Activated CD4-positive, alpha-beta T cell treated with anti-CD3 and anti-CD28 coated beads, Interleukin-2, amount 50 U/mL, for 1 hour (primary cell): ENCODE measurements at regions not wholly inside any gene's neighbourhood (a gene's known extent, or its start where the extent isn't known, plus 50 kb on each side); places are given as distances from the start of the nearest gene placed in this dataset.
"Not testable (repeated sequence)": the region's sequence is repeated elsewhere in the genome, so short reads cannot be mapped to it uniquely, and the experiment has no call there.

Source experiments
- DNase-seq: peaks from one replicate; pipeline ENCODE4 v3.0.0-alpha.2; 2020

DNA sequence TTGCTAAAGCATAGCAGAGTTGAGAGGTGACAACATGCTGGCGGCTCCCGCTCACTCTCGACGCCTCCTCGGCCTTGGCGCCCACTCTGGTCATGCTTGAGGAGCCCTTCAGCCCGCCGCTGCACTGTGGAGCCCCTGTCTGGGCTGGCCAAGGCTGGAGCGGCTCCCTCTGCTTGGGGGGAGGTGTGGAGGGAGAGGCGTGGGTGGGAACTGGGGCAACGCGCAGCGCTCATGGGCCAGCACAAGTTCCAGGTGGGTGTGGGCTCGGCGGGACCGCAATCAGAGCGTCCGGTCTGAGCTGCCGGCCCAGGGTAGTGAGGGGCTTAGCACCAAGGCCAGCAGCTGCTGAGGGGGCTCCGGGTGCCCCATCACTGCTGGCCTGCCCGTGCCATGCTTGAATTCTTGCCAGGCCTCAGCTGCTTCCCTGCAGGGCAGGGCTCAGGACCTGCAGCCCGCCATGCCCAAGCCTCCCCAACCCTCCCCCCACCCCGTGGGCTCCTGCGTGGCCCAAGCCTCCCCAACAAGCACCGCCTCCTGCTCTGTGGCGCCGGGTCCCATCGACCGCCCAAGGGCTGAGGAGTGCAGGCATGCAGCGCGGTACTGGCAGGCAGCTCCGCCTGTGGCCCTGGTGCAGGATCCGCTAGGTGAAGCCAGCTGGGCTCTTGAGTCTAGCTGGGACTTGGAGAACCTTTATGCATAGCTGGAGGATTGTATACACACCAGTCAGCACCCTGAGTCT is 2052.8 kb upstream of the CELF4 start:
- no peak for DNase-seq

DNA sequence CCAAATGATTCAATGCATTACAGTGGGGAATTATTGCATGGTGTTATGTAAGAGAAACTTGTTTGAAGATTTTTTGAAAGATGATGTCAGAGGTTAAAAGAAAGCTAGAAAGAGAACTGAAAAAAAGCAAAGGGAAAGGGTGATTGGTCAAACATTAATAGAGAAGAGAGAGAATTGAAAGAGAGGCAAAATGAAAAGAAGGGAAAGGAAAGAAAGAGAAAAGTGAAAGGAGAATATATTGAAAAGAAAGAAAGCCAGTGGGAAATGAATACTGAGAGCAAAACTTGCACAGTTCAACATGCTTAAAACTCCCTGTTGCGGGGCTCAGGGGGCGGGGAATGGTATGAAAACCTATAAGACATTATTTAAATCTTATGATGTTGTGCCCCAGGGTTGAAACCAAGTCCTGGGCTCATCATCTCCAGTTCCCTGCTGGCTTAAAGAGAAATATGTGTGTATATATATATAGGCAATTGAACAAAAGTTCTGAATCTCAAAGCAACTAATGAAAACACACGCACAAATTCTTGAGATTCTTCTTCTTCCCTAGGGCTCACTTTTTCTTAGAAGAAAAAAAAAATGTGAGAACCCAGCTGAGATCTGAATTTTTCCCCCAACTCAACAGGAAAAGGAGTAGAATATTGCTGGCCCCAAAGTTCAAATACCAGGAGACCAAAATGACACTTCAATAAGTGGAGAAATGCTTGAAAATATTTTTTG is 2045.9 kb upstream of the CELF4 start:
- no peak for DNase-seq

DNA sequence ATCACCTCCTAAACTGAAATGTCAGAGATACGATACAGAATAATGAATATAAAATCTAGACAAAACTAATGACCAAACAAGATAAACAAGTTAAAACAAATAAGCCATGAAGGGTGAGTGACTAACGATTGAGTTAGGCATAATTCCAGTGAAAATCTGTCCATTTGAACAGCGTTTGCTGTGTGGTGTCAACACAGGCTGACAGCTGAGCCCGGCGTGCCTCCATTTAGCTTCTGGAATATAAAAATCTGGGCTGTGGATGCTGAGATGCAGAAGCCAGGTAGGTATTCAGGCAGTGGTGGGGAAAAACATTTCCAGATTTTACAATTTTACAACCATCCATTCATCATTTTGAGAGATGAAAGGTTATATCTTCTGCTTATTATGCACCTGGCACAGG is 2041.4 kb upstream of the CELF4 start:
- no peak for DNase-seq

DNA sequence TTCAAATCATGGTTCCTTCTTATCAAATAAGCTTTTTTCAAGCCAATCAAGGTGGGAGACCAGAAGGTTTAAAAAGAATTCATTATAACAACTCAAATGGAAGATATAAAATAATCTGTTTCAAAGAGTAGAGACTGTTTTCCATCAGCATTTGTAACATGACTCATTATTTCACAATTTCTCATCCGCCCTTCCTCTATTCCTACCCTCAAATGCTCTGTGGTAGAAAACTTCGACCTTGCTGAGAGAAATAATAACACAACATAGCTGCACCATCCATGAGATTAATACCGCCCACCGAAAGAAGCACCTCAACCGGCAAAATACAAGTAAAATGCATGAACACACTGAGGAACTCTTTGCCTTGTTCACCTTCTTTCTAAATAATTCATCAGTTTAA is 2039.2 kb upstream of the CELF4 start:
- DNase-seq, result no peak

DNA sequence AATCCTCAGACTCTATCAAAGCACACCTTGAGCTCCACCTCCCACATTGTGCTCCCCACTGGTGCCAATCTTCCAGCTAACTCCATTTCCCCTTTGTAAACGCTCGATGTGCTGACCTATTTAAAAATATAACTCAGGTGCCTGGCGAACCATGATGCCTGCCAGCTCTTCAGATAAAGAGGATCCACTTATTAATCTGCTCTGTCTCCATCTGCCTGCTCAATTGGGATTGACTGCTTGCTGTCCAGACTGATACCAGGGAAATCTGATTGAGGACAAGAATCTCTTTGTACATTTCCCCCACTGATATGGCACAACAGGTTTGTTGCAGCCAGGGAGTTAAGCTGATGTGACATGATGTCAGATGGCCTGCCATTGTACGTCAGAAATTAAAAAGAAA is 2036.5 kb upstream of the CELF4 start:
- DNase-seq, result no peak

DNA sequence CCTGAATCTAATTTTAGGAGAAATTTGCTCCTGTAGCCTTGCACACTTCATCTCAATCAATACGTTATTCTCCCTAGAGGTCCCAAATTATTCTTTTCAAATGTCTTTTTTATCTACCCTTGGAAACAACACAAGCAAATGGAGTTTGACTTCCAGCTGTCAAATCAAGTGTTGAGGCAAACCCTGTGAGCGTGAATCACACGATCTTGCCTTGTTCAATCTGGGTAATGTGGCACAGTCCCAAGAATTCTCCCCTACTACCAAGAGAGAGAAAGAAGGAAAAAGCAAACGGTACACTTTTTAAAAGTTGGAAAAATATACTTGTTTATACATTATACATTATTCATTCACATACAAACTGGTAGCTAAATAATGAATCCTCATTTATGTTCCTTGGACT is 2035.3 kb upstream of the CELF4 start:
- no peak for DNase-seq

DNA sequence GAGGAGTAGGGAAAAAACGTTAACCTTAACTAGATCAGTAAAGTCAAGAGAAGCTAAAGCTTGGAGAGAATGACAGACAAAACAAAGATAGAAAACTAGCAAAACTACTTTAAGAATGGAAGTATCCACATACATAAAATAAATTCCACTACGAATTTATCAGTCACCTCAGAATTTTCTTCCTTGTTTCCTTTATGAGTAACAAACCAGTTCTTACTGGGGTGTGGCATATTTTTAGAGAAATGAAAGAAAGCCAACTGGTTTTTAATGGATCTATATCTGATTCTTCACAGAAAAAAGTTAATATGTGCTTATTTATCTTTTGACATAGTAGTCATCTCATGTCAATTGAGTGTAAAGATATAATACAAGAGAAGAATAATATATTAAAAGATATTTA is 2033.7 kb upstream of the CELF4 start:
- no peak for DNase-seq

DNA sequence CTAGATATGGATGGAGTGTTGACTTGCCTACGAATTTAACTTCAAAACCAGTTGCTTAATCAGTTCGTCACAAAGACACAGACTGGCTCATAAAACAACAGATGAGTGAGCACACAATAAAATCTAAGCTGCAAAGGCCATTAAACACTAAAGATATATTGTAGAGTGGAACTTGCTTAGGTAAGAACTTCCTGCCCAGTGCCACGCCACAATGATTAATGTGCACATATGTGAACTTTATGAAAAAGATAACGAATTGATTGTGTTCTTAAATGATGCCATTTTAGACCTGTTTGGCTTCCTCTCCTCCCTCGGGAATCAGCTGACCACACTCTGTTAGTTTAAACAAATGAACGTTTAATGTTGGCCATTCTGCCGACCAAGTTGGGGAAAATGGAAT is 2031.3 kb upstream of the CELF4 start:
- DNase-seq, result no peak

DNA sequence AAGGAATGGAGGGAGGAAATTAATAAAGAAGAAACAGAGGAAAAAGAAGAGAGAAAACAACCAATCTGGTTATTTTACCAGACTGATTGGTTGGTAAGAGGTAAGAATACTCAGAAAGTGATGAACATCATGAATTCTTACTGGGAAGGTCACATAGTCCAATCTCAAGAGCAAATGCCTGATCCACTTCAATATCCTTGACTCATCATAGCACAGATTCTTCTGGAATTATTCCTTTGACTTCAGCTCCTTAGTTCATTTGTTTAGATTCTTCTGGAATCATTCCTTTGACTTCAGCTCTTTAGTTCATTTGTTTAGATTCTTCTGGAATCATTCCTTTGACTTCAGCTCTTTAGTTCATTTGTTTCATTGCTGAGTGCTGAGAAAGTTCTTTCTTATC is 2030.6 kb upstream of the CELF4 start:
- no peak for DNase-seq

DNA sequence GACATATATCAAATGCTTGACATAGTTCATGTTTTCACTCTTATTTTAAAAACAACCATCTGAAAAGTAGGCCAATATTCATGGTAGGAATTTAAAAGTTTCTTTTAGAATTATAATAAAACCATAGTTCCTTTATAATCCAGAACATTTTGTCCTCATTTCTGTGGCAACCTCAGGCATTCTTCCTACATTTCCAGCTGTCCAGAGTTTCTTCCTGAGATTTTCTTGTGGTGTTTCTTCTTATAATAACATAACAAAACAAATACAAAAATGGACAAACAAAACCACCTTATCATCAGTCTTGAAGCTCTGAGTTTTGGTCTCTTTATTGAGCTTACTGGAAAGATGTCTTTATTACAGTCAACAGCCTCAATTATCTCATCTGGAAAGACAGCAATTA is 2028.6 kb upstream of the CELF4 start:
- no peak for DNase-seq

DNA sequence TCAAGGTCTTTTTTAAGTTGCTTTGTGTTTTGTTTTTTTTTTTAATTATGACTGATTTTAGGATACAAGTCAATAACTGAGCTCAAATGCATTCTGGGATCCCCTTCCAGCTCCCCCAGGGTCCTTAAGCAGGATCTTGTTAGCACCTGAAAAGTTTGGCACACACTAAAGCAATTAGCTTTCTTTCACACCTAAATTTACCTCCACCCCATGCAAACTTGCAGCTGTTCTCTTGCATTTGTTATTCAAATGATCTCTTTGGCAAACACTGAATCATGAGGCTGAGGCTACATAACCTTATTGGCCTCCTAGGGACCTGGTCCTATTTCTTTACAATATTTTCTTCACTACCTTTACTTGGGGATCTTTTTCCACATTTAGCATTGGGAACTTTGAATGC is 2026.1 kb upstream of the CELF4 start:
- no peak for DNase-seq

DNA sequence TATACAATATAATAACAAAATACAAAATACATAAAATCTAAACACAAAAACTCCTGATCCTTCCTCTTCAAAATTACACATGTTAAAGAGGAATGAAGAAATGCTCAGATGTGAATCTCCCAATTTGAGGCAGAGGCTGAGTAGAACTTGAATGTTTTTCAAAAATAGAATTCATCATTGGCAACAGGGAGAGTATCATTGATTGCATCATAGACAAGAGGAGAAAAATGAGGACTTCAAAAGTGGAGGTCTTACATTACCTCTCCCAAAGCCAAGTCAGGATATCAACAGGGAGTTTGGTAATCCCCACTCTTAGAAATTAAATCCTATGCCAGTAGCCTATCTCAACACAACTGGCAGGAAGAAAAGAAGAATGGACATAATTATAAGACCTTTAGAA is 2023.9 kb upstream of the CELF4 start:
- DNase-seq, result no peak

DNA sequence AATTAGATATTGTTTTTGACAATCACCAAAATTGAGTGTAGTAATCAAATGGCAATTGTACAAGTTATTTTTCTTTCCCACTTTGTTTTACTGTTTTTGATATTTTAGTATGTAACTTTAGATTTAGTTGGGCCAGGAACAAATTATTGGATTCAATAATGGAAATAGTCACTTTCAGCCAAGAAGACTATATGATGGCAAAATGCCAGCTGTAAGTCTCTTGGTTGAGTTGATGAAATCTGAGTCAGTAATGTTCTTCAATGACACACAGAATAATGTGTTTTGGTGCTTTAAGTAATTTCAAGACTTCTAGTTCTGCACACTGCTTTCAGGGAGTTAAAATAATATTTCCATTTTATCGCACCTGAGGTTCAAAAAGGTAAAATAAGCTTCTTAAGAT is 2022.0 kb upstream of the CELF4 start:
- no peak for DNase-seq

DNA sequence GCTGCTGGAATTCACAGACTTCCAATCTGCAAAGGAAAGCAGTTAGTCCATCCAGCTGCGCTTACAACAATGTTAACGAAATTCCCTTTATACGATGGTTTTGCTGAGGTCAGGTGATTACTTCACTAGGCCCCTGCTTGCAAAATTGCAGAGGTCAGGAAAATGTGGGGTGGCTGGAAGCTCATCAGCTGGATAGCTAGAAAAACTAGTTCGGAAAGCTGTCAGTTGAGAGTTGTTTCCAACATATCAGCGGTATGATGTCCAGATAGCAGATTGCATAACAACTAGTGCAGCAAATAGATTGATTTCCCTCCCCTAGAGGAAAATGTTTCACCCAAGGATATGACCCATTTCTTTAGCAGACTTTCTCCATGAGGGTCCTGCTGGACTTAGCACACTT is 2021.1 kb upstream of the CELF4 start:
- DNase-seq, result no peak

DNA sequence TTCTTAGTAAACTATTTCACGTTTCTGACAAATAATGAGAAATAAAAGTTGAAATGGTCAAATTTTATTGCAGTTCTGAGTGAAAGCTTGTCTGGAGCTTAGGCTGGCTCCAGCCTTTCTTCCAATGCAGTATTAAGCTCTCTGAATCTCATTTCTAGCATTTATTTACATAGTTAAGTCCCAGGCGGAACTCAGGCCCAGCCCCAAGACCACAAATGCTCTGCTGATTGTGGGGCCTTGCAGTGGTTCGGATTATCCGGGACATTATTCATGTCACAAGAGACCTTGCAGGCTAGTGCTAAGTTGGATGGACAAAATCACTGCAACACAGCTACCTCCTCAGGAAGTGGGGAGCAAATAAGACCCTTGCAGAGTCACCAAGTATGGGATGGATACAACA is 2009.3 kb upstream of the CELF4 start:
- no peak for DNase-seq

DNA sequence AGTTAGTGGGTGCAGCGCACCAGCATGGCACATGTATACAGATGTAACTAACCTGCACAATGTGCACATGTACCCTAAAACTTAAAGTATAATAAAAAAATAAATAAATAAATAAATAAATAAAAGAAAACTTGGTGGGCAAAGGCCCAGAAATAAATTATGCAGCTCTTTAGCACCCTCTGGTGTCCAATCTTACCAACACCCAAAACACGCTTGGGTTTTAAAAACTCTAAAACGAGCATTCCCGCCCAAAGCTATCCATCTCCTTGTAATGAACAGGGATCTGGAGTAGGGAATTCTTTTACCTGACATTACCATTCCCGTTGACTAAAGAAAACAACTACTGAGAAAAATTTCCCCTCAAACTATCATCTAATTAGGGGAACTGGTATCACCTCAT is 2005.9 kb upstream of the CELF4 start:
- no peak for DNase-seq

DNA sequence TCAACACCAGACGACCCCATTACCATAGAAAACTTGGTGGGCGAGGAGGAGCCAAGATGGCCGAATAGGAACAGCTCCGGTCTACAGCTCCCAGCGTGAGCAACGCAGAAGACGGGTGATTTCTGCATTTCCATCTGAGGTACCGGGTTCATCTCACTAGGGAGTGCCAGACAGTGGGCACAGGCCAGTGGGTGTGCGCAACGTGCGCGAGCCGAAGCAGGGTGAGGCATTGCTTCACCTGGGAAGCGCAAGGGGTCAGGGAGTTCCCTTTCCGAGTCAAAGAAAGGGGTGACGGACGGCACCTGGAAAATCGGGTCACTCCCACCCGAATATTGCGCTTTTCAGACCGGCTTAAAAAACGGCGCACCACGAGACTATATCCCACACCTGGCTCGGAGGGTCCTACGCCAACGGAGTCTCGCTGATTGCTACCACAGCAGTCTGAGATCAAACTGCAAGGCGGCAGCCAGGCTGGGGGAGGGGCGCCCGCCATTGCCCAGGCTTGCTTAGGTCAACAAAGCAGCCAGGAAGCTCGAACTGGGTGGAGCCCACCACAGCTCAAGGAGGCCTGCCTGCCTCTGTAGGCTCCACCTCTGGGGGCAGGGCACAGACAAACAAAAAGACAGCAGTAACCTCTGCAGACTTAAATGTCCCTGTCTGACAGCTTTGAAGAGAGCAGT is 2000.1 kb upstream of the CELF4 start:
- DNase-seq, result not testable (repeated sequence)

DNA sequence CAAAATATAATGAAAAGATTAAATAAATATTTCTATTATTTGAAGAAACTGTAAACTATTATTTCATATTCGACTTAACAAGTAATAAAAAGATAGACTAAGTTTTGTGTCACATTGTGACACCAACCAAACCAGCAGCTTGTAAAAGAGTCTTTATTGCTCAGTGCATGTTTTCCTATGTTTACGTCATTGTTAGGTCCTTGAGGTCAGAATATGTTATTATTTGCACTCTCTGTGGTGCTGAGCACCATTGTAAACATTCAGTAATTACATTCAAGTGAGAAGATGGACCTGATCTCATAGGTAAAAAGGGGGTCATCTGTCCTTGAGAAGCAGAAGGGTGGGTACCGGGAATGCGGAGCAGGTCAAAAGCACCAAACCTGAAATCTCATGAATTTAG is 1999.1 kb upstream of the CELF4 start:
- DNase-seq, result no peak

DNA sequence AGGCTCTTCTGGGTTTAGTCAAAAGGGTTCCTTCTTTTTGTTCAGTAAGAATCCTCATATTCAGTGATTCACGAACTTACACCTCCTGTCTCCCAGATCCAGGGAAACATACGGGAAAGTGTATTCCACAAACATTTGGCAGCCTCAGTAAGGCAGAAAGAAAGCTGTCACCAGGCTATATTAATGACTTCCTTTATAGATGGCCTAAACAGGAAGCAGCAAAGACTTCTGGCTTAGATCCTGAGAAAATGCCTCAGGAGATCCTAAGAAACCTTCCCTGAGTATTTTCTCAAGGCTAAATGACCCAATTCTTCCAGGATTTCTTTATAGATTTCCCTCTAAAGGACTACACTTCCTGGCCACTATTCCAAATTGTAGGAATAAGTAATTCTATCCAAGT is 1995.5 kb upstream of the CELF4 start:
- DNase-seq, result no peak

DNA sequence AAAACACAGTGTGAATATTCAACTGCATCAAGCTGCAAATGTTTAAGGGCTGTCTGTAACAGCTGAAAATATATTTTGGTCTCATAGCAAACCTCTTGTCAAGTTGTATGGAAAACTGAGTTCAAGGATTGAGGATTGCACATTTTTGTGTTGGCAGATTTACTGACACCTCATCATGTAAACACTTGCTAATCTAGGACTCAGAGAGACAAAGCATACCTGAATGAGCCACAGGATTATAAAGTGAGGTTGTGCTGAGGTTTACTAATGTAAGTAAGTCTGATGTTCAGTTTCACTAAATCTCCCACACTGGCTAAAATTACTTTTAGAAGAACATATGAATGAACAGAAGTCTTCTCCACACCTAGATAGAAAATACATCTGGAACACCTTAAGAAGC is 1993.1 kb upstream of the CELF4 start:
- no peak for DNase-seq

DNA sequence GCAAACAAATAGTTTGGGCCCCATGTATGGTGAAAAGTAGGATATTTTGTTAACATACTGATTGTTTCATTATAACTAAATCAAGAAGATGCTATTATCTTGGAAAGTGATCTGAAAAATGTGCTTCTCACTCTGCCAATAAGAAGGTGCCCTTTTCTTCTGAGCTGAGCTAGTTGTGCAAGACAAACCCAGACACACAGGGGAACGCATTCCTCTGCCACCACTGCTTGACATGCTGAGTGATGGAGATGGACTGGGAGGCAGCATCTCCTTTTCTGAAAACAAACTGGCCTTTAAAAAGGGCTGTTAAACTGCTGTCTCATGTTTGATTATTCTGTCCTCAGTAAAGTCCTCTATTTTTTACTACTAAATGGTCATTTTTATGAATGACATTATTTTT is 1989.9 kb upstream of the CELF4 start:
- DNase-seq, result no peak

DNA sequence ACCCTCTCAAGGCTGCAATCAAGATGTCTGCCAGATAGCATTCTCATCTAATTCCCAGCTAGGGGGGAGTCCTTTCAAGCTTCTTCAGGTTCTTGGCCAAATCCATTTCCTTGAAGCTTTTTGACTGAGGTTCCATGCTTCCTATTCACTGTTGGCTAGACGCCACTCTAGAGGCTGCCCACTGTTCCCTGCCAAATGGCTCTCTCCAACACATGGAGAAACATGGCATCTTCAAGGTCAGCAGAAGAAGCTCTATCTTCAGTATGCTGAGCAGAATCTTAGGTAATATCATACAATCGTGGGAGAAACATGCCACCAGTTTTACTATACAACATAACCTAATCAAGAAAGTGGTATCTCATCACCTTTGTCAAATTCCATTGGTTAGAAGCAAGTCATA is 1985.1 kb upstream of the CELF4 start:
- DNase-seq, result no peak

DNA sequence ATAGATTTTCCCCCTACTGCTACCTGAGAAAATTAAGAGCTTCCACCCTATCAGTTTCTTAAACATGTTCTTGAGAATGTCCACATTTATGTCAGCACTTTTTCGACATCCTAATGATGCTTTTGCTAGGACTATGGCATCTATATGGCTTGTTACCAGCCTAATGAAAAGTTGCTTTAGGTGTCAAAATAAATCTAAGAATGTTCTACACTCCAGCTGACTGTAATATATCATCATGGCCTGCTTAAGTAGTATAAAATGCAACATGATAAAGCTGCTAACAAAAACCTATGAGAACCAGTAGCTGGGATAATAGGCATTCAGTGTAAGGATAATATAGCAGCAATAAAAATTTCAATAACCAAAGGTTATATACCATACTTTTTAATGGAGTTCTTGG is 1983.5 kb upstream of the CELF4 start:
- DNase-seq, result no peak

DNA sequence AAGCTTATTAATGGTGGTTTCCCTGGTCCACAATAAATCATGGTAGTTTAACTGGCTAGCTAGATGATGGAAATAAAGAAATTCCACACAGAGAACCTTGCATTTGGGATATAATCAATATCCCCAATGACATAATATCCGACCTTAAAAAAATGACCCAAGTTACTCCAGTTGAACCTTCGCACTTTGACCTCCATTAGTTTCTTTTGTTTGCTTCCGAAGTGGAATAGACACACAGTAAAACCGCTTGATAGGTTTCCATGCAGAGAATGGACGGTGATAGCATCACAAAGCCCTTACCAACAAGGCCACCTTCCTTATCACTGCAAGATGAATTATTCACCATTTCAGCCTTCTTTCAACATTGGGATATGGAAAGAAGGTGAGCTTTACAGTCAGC is 1966.1 kb upstream of the CELF4 start:
- DNase-seq, result no peak
